Nephron (organoid): ENCODE measurements at regions not wholly inside any gene's neighbourhood (a gene's known extent, or its start where the extent isn't known, plus 50 kb on each side); places are given as distances from the start of the nearest gene placed in this dataset.

Source experiments
- H3K27ac Mint-ChIP-seq, 3 experiments: 2 replicates each; pipeline ENCODE4 v1.8.0; 2020; ENCODE audit warnings: mixed read lengths in 3 of 3, mild to moderate bottlenecking in 2 of 3, moderate library complexity in 1 of 3
- H3K27me3 Mint-ChIP-seq: 2 replicates; pipeline ENCODE4 v1.8.0; 2021; ENCODE audit warnings: low read depth, mild to moderate bottlenecking, moderate library complexity, mixed read lengths
- H3K36me3 Mint-ChIP-seq: 2 replicates; pipeline ENCODE4 v1.8.0; 2020; ENCODE audit warnings: low read depth, mixed read lengths
- H3K4me1 Mint-ChIP-seq: 2 replicates; pipeline ENCODE4 v1.8.0; 2020; ENCODE audit warnings: mixed read lengths
- H3K4me3 Mint-ChIP-seq, 3 experiments: 2 replicates each; pipeline ENCODE4 v1.8.0; 2020; ENCODE audit warnings: mild to moderate bottlenecking in 3 of 3, mixed read lengths in 3 of 3, moderate library complexity in 2 of 3
- H3K9me3 Mint-ChIP-seq: 2 replicates; pipeline ENCODE4 v1.8.0; 2020; ENCODE audit warnings: mixed read lengths
- TF ChIP-seq, protein P1 (sequence below), 3 experiments: fragments of 200-600 bp; sonication (generic); IDR thresholded peaks; one replicate each; pipeline ENCODE4 v1.5.0; 2021; ENCODE audit warnings: antibody characterized with exemption in 3 of 3; ENCODE audit not compliant: unreplicated experiment in 3 of 3

DNA sequence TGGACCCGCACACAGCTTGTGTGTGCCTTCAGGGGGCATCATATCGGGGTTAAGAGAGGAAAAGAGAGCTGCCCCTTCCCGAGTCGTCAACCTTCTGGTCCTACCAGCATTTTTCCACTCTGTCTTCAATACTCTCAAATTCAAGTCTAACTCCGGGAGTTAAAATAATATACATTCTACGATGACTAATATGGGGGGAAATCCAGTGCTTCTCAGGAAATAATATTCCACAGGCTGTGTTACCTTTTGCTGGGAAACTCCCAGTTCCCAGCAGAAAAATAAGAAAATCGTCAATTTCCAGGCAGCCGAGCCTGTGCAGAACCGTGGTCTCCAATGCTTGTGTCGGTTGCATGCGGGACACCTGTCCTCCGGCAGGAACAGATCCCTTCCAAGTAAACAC is 105.0 kb upstream of the FOXF1 start:
- Mint-ChIP-seq H3K4me3 (no peak overlapping the region), H3K27ac (peak overlapping the region in 1 of 3 experiments; percentile 5), H3K36me3 (peaks cover 4% of the 10 kb centered on the region), H3K9me3 (peaks cover 6% of the 10 kb centered on the region), H3K27me3 (peaks cover 74% of the 10 kb centered on the region), H3K4me1 (no peaks in the 10 kb centered on the region)
- TF ChIP-seq, protein P1, sequence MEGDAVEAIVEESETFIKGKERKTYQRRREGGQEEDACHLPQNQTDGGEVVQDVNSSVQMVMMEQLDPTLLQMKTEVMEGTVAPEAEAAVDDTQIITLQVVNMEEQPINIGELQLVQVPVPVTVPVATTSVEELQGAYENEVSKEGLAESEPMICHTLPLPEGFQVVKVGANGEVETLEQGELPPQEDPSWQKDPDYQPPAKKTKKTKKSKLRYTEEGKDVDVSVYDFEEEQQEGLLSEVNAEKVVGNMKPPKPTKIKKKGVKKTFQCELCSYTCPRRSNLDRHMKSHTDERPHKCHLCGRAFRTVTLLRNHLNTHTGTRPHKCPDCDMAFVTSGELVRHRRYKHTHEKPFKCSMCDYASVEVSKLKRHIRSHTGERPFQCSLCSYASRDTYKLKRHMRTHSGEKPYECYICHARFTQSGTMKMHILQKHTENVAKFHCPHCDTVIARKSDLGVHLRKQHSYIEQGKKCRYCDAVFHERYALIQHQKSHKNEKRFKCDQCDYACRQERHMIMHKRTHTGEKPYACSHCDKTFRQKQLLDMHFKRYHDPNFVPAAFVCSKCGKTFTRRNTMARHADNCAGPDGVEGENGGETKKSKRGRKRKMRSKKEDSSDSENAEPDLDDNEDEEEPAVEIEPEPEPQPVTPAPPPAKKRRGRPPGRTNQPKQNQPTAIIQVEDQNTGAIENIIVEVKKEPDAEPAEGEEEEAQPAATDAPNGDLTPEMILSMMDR (IDR thresholded peaks at IDR 0.05; ENCODE audit: unreplicated experiment in 3 of 3), result no peak

DNA sequence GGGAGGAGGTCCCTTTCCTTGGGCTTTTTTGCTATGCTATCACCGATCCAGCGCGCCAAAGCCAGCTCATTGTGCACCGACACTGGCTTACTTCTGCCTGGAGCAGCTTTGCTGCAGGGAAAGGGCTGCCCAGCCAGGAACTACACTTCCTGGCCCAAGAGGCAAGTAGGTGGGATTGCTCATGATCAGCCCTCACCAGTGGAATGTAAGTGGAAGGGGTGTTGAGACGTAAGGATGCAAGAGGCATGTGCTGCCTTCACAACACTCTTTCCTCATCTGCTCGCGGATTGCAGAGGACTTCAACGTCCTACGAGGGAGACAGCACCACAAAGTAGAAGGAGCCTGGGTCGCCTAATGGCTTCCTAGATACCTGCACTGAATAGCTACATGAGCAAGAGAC is 104.3 kb upstream of the FOXF1 start:
- H3K9me3 Mint-ChIP-seq, result peaks cover 10% of the 10 kb centered on the region
- H3K36me3 Mint-ChIP-seq, result peaks cover 7% of the 10 kb centered on the region
- TF ChIP-seq, protein P1 (IDR thresholded peaks at IDR 0.05; ENCODE audit: unreplicated experiment in 3 of 3), result no peak
- no peak overlapping the region for H3K4me3 Mint-ChIP-seq
- no peaks in the 10 kb centered on the region for H3K4me1 Mint-ChIP-seq
- H3K27me3 Mint-ChIP-seq, result peaks cover 72% of the 10 kb centered on the region
- no peak overlapping the region for H3K27ac Mint-ChIP-seq

DNA sequence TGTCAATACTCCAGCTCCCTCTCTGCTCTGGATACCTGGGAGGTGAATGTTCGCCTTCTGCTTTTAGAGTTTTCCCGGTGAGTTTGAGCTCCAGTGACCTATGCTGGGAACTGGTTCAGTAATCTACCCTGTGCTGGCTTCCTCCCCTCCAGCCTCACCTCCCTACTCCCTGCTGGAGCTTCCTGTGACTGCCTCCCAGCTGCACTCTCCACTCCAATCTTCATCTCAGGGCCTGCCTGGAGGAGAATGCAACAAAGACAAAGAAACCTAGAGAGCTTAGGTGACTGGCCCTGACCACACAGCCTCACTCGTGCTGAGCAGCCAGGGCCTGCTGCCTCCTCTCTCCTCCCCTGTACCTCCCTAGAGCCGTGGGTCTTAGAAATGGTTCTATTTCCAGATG is 101.6 kb upstream of the FOXF1 start:
- no peak overlapping the region for H3K27ac Mint-ChIP-seq
- peaks cover 61% of the 10 kb centered on the region for H3K27me3 Mint-ChIP-seq
- H3K4me1 Mint-ChIP-seq, result no peaks in the 10 kb centered on the region
- TF ChIP-seq, protein P1 (IDR thresholded peaks at IDR 0.05; ENCODE audit: unreplicated experiment in 3 of 3), result no peak
- no peak overlapping the region for H3K4me3 Mint-ChIP-seq
- H3K9me3 Mint-ChIP-seq, result peaks cover 23% of the 10 kb centered on the region
- peaks cover 11% of the 10 kb centered on the region for H3K36me3 Mint-ChIP-seq

DNA sequence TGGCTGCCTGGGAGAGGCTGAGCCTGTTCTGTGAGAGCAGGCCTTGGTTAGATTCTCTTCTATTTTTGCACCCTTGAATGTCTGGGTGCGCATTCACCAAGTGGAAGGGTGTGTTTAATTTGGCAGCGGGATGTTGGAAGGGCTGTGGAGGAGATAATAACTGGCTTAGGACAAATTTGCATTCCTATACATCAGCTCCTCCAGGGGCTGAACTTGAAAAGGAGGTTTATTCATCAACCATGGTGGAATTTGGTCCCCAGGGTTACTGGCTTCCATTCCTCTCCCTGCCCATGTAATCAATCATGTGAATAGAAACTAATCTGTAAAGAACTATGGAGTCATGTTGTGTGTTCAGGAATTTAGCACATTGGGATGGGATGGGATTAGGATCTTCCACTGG is 100.2 kb upstream of the FOXF1 start:
- Mint-ChIP-seq H3K4me1 (no peaks in the 10 kb centered on the region), H3K4me3 (no peak overlapping the region), H3K27me3 (peaks cover 64% of the 10 kb centered on the region), H3K27ac (no peak overlapping the region), H3K36me3 (peaks cover 11% of the 10 kb centered on the region), H3K9me3 (peaks cover 25% of the 10 kb centered on the region)
- TF ChIP-seq, protein P1 (IDR thresholded peaks at IDR 0.05; ENCODE audit: unreplicated experiment in 3 of 3), result no peak

DNA sequence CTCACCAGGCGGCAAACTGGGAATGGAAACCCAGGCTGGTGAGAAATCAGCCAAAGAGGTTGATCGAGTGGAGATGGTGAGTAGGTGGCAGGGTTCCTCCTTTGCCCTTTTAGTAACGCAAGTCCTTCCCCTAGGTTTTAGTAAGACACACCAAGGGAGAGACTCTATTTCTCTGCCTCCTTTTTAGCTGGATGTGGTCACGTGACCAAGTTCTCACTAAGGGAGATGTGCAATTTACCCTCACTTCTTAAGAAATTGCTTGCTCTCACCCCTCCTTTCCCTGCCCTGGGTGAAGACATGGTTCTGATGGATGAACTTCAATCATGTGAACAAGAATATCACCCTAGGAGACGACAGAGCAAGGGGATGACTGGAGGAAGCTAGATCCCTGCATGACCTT is 99.8 kb upstream of the FOXF1 start:
- peaks cover 26% of the 10 kb centered on the region for H3K9me3 Mint-ChIP-seq
- peaks cover 11% of the 10 kb centered on the region for H3K36me3 Mint-ChIP-seq
- TF ChIP-seq, protein P1 (IDR thresholded peaks at IDR 0.05; ENCODE audit: unreplicated experiment in 3 of 3), result no peak
- peaks cover 64% of the 10 kb centered on the region for H3K27me3 Mint-ChIP-seq
- H3K4me1 Mint-ChIP-seq, result no peaks in the 10 kb centered on the region
- H3K4me3 Mint-ChIP-seq, result no peak overlapping the region
- H3K27ac Mint-ChIP-seq, result no peak overlapping the region

DNA sequence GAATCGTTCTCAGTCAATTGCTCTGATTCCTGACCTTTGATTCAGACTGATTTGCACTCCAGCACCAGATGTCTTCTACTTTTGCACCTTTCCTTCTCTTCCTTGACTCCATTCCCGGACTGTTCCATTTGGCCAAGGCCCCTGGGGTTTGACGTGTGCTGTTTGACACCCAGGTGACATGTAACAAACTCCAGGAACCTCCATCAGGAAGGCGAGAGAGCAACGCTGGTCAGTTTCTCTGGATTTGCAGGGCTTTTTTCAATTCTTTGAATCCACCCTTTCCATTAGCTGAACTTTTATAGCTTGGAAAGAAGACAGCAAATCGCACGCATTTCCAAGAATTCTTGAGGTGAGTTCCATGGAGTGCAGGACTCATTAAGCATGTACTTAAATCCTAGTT is 98.4 kb upstream of the FOXF1 start:
- Mint-ChIP-seq H3K27me3 (peaks cover 70% of the 10 kb centered on the region), H3K27ac (no peak overlapping the region), H3K36me3 (peaks cover 11% of the 10 kb centered on the region), H3K9me3 (peaks cover 26% of the 10 kb centered on the region), H3K4me3 (no peak overlapping the region), H3K4me1 (no peaks in the 10 kb centered on the region)
- TF ChIP-seq, protein P1 (IDR thresholded peaks at IDR 0.05; ENCODE audit: unreplicated experiment in 3 of 3), result no peak
